ENCODE measurements at regions not wholly inside any gene's neighbourhood (a gene's known extent, or its start where the extent isn't known, plus 50 kb on each side); places are given as distances from the start of the nearest gene placed in this dataset.

- no peak for DNase-seq (ENCODE audit: unreplicated experiment)
- no TSS peak for BruUV-seq (replicated peaks)
- Mint-ChIP-seq H3K27ac (ENCODE audit: low read depth, unreplicated experiment) (no peak overlapping the region), H3K36me3 (ENCODE audit: insufficient read depth, unreplicated experiment) (no peaks in the 10 kb centered on the region), H3K9me3 (ENCODE audit: unreplicated experiment) (no peaks in the 10 kb centered on the region), H3K4me1 (ENCODE audit: insufficient read depth, unreplicated experiment) (no peaks in the 10 kb centered on the region), H3K27me3 (ENCODE audit: insufficient read depth, unreplicated experiment) (no peaks in the 10 kb centered on the region), H3K4me3 (ENCODE audit: unreplicated experiment) (no peak overlapping the region)
- TF ChIP-seq CTCF (IDR thresholded peaks at IDR 0.05; ENCODE audit: unreplicated experiment), result no peak
- CTCF ChIA-PET, result no interaction called here
- intact Hi-C loops (cut with micrococcal nuclease), result no loop called here
- POLR2A ChIA-PET, result no interaction called here
Observed at GRCh38 chr12:34352098-34352497, 329.8 kb downstream of the ALG10 start.

GRCh38 chr12:34354239-34355200 lies 332.2 kb downstream of the ALG10 start:
- no peak for DNase-seq (ENCODE audit: unreplicated experiment)
- BruUV-seq (replicated peaks), result no TSS peak
- no peak for TF ChIP-seq CTCF (IDR thresholded peaks at IDR 0.05; ENCODE audit: unreplicated experiment)
- Mint-ChIP-seq H3K27ac (ENCODE audit: low read depth, unreplicated experiment) (no peak overlapping the region), H3K4me3 (ENCODE audit: unreplicated experiment) (no peak overlapping the region), H3K4me1 (ENCODE audit: insufficient read depth, unreplicated experiment) (no peaks in the 10 kb centered on the region), H3K9me3 (ENCODE audit: unreplicated experiment) (no peaks in the 10 kb centered on the region), H3K27me3 (ENCODE audit: insufficient read depth, unreplicated experiment) (no peaks in the 10 kb centered on the region), H3K36me3 (ENCODE audit: insufficient read depth, unreplicated experiment) (no peaks in the 10 kb centered on the region)
- ChIA-PET POLR2A (no interaction called here), CTCF (no interaction called here)
- intact Hi-C loops (cut with micrococcal nuclease), result no loop called here

DNA sequence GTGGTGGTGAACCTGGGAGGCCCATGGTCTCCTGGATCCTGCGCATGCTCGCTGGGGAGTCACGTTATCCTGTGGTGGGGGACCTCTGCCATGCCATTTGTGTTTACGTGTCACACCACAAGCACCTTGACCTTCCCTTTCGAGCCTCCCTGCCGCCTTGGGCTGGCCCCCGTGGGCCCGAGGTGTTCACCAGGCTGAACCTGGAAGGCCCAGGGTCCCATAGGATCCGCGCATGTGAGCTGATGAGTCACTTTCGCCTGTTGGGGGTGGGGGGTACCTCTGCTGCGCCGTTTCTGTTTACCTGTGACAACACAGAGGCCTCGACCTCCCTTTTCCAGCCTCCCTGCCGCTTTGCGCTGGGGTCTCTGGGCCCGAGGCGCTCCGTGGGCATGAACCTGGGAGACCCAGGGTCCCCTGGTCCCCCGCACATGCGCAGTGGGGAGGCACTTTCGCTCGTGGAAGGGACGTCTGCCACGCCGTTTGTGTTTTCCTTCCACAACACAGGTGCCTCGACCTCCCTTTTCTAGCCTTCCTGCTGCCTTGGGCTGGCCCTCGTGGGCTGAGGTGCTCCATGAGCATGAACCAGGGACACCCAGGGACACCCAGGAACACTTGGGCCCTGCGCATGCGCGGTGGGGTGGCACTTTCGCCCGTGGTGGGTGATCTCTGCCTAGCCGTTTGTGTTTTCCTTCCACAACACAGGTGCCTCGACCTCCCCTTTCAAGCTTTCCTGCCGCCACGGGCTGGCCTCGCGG lies 334.1 kb downstream of the ALG10 start:
- CTCF ChIA-PET, result no interaction called here
- H3K4me3 Mint-ChIP-seq (ENCODE audit: unreplicated experiment), result no peak overlapping the region

More for the DNA sequence above, 334.1 kb downstream of the ALG10 start:
- Mint-ChIP-seq H3K27me3 (ENCODE audit: insufficient read depth, unreplicated experiment) (no peaks in the 10 kb centered on the region), H3K27ac (ENCODE audit: low read depth, unreplicated experiment) (no peak overlapping the region), H3K4me1 (ENCODE audit: insufficient read depth, unreplicated experiment) (no peaks in the 10 kb centered on the region), H3K36me3 (ENCODE audit: insufficient read depth, unreplicated experiment) (no peaks in the 10 kb centered on the region), H3K9me3 (ENCODE audit: unreplicated experiment) (no peaks in the 10 kb centered on the region)
- intact Hi-C loops (cut with micrococcal nuclease), result no loop called here
- DNase-seq (ENCODE audit: unreplicated experiment), result no peak
- POLR2A ChIA-PET, result no interaction called here
- no peak for TF ChIP-seq CTCF (IDR thresholded peaks at IDR 0.05; ENCODE audit: unreplicated experiment)
- BruUV-seq (replicated peaks), result no TSS peak

Measured in MCF 10A (cell line).